ENCODE measurements at regions not wholly inside any gene's neighbourhood (a gene's known extent, or its start where the extent isn't known, plus 50 kb on each side); places are given as distances from the start of the nearest gene placed in this dataset.

DNA sequence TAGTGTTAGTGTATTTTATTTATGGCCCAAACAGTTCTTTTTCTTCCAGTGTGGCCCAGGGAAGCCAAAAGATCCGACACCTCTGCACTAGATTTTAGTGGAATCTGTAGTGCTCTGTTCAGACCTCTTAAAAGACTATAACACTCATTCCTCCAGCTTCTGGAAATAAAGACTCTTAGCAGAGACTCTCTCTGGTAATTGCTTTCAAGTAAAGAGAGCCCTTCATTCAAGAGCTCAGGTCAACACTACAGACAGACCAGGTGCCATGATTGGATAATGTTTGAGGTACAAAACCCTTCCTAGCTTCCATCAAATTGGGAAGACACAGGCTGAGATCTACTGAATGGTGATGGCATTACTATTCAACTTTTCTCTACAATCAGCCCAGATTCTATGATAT, 255.8 kb downstream of the PRDM9 start:
- TF ChIP-seq, protein P1, sequence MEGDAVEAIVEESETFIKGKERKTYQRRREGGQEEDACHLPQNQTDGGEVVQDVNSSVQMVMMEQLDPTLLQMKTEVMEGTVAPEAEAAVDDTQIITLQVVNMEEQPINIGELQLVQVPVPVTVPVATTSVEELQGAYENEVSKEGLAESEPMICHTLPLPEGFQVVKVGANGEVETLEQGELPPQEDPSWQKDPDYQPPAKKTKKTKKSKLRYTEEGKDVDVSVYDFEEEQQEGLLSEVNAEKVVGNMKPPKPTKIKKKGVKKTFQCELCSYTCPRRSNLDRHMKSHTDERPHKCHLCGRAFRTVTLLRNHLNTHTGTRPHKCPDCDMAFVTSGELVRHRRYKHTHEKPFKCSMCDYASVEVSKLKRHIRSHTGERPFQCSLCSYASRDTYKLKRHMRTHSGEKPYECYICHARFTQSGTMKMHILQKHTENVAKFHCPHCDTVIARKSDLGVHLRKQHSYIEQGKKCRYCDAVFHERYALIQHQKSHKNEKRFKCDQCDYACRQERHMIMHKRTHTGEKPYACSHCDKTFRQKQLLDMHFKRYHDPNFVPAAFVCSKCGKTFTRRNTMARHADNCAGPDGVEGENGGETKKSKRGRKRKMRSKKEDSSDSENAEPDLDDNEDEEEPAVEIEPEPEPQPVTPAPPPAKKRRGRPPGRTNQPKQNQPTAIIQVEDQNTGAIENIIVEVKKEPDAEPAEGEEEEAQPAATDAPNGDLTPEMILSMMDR (optimal IDR thresholded peaks at IDR 0.05 in 1 of 3, IDR thresholded peaks at IDR 0.05 in 1 of 3, conservative IDR thresholded peaks at IDR 0.05 in 1 of 3; ENCODE audit: extremely low read depth in 1 of 3, insufficient read depth in 2 of 3, low read length in 3 of 3): no peak
- no peak for TF ChIP-seq EZH2 (IDR thresholded peaks at IDR 0.05; ENCODE audit: low read length)
